HK-2 (cell line): ENCODE measurements at regions not wholly inside any gene's neighbourhood (a gene's known extent, or its start where the extent isn't known, plus 50 kb on each side); places are given as distances from the start of the nearest gene placed in this dataset.
"Not testable (repeated sequence)": the region's sequence is repeated elsewhere in the genome, so short reads cannot be mapped to it uniquely, and the experiment has no call there.

ENCODE experiments used
- DNase-seq: peaks from one replicate; pipeline ENCODE4 v3.0.0-alpha.2; 2018; ENCODE audit not compliant: unreplicated experiment

DNA sequence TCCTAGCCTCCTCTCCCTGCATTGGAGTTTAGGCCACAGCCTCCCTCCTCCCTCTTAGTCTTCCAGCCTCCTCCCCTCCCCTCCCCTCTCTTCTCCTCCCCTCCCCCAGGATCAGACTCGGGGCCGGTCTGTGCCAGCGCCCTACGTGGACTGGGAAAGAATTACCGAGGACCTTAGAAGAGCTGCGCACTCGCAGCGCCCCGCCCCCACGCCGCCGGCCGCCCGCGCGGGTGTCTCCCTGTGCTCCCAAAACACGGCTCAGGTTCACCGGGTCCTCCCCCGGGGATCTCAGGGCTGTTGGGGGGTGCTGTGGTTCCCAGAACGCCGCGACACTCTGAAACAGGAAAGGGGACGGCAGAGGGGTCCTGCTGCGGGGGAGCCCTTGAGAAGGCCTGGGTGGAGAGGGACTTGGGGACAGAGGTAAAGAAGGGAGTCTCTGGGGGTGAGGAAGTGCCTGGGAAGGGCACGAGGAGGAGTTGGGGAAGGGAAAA is 122.3 kb upstream of the TBL1X start:
- DNase-seq: peak; percentile 77

DNA sequence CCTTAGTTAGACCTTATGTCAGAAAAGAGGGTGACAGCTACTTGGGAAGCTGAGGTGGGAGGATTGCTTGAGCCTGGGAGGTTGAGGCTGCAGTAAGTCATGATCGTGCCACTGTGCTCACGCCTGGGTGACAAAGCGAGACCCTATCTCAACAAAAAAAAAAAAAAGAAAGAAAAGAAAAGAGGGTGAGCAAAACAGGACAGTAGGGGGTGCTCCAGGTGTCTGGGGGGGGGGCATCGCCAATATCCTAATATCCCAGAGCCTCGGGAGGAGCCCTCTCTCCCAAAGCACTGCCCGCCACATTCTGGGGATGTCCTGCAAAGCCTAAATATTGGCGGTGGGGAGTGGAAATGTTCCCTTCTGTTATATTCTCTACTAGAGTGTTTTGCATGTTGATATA is 120.9 kb upstream of the TBL1X start:
- DNase-seq: no peak

DNA sequence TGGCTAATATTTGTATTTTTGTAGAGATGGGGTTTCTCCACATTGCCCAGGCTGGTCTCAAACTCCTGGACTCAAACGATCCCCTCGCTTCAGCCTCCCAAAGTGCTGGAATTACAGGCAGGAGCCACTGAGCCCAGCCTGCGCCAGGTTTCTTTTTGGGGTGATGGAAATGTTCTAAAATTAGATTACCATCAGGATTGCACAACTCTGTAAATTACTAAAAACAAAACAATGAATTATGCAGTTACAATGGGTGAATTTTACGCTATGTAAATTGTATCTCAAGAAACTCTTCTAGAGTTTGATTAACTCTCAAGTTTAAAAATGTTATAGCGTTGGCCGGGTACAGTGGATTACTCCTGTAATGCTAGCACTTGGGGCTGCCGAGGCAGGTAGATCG is 118.9 kb upstream of the TBL1X start:
- DNase-seq: no peak

DNA sequence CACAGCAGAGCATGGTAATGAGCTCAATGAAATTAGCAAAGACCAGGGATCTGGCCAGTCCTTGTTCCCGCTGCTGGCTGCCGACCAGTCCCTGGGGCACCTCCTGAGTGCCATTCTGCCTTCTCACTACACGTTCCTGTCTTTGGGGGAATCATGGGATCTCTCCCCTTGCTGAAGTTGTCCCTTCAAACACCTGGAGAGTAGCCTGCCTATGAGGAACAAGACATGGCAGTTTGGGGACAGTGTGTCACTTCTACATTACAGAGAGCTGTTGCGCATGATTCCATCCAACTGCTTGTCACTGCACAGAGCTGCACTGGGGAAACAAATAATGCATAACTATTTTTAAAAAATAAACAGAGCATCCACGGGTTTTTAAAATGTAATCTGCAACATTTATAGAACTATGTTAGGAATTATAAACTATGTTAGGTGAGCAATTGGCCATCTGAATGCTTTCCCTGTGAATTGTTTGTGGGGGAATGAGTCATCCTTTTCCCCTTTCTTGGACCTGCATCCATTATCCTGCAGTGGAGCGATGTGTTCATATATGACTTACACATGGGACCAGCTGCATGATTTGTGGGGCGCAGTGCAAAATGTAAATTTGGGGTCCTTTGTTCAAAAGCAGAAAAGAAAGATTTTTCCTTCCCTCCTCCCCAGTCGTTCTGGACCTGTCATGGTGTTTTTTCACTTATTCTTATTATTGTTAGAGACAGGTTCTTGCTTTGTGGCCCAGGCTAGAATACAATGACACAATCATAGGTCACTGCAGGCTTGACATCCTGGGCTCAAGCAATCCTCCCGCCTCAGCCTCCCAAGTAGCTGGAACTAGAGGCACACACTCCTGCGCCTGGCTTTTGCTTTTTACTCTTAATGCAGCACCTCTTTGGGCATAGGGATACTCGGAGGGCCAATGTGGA is 115.0 kb upstream of the TBL1X start:
- no peak for DNase-seq

DNA sequence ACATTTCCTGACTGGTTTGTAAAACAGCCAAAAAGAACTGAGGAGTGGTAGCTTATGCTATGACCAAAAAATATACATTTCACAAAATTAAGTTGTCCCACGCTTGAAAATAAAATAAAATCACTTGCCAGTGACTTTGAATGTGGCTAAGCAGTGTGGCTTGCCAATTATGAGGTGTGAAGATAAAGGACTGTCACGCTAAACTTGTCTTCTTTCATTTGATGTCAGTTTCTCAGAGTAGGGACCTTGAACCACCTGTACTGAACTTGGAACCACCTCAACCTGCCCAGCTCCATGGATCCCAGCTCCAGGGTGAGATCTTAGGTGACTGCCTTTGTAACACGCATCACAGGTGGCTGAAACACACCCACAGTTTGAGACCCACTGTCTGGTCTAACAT is 113.7 kb upstream of the TBL1X start:
- DNase-seq: no peak

DNA sequence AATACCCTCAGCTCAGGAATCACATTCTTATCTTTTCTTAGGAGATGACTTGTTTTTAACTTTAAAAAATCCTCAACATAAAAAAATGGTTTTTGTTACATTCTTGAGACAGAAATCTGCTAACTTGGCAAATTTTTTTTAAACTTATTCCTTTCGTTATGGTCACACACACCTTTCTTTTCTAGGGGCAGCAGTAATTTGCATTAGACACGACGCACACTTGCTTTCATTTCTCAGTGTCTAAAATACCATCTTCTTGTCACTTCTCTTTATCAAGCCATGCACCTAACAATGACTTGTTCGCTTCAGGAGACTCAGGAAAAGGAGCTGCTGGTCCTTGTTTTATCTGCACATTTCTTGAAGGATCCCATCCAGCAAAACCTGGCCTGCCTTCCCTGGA is 112.6 kb upstream of the TBL1X start:
- no peak for DNase-seq

DNA sequence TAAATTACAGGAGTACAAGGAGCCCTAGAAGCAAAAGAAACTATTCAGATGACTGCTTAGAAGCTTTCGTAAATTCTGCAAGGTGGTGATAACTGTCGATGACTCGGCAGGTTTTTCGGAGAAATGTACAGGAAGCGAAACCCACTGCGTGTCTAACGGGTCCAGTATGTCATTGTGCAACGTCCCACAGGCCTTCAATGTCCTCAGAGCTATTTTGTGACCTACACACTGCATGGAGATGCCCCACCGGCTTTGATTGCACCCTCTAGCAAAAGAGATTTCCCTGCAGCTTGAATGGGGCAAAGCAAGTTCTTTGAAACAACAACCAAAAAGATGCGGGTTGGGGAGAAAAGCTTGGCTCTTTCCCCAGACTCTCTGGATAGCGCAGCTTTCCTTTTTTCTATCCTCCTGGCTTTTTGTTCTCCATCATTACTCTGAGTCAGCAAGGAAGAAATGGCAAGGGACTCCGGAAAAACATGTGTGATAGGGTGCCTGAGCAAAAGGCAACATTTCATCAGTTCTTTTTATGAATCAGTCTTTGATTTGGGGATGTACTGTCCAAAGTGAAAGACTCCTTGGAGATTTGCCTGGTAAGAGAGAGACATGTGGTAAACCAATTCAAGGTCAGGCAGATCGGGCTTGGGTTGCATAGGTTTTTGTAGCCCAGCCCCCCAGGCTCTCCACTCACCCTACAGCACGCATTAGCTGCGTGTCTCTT is 112.0 kb upstream of the TBL1X start:
- DNase-seq: no peak

DNA sequence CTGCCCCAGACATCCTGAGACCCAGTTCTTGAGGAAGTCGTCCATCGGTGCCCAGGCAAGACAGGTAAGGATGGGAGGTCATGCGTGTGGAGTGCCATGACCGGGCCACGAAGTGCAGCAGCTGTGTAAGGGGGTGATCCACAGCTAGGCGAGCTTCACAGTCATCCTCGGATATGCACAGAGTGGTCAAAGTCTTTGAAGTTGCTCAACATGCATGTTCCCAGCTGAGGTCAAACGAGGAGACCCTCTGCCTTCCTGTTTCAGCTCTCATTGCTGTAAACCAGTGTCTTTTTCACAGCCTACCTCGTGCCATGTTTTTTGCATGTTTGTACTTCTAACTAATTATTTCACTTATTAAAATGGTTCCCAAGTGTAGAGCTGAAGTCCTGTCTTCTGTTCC is 109.9 kb upstream of the TBL1X start:
- no peak for DNase-seq

DNA sequence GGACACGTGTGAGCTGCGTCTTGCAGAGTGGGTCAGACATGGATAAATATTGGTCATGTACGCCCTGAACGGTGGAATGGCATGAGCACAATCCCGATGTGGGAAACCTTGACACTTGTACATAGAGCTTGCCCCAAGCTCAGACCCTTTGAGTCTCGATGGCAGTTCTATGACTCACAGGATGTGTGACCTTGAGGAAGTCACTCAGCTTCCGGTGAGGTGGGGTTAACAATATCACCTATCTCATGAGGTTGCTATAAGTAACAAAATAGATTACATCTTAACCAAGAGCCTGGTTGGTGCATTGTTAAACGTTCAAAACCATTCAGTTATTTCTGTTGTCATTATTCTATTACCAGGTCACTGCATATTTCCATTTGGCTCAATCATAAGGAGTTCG is 109.1 kb upstream of the TBL1X start:
- no peak for DNase-seq

DNA sequence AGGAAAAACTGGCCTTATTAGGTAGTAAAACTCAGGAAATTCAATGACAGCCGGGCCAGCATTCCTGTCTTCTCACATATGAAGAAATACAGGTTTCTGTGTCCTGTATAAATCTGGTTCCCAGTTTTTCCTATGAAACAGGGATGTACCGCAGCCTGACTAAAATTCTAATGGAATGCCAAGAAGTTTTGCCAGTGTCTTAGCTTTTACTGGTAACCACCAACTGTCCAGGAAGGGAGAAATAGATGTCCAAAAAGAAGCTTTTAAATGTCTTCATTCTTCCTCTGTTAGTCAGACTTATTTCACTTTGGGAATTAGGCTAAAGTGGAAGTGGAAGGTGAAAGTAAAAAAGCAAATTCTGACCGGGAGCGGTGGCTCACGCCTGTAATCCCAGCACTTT is 108.0 kb upstream of the TBL1X start:
- DNase-seq: no peak

DNA sequence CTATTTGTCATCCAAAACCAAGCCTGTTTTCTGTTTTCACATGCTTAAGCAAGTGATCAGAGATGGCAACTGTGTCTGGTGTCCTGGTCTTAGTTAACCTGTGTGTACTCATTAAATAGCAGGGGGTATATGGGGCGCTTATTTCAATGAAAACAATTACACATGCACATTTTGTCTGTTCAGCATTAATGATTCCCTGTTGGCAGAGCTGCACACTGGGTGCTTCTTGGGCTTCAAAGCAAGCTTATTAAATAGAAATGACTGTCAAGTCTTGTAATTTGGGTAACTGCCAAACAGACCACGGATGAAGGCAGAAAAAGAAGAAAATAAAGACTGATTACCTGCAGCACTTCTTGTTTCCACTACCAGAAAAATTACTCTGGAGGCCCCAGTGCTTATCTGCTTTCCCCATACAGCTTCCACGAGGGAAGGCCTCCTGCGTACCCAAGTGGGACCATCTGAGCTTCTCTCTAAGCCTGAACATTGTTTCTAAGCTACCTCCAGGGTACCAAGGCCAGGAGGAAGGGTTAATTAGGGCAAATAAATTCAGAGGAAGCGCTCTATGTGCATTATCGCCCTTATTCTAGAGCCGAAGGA is 107.2 kb upstream of the TBL1X start:
- DNase-seq: no peak

DNA sequence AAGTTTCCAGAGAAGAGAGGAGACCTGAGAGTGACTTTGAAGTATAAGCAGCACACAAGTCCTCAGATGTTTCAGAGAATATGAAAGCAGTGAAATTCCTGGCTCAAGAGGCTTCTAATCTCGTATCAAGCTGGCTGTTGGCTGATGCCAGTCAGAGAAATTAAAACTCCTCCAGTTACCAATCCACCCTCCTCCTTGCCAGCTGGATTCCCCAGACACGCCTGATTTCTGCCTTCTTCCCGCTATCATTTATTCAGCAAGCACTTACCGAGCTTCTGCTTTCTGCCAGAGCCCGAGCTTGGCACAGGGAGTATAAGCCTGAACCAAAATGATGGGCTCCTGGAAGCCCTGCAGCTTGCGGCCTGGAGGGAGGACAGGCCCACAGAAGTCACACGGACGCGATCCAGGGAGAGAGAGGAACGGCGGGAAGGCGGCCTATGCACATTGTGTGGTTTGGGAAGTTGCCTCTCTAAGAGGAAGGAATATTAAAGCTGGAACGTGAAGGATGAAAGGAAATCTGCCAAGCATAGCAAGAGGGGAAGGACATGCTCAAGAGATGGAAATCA is 102.4 kb upstream of the TBL1X start:
- no peak for DNase-seq

DNA sequence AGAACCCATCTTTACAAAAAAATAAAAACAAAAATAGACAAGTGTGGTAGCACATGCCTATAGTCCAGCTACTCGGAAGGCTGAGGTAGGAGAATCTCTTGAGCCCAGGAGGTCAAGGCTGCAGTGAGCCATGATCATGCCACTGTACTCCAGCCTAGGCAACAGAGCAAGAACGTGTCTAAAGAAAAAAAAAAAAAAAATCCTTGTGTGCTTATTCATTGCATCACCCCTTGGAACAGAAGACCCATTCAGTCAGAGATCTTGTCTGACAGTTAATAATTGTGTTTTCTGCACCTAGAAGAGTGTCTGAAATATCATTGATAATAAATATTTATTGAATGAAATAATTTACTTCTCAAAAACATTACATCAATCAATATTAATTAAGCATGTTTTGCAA is 97.4 kb upstream of the TBL1X start:
- DNase-seq: no peak

DNA sequence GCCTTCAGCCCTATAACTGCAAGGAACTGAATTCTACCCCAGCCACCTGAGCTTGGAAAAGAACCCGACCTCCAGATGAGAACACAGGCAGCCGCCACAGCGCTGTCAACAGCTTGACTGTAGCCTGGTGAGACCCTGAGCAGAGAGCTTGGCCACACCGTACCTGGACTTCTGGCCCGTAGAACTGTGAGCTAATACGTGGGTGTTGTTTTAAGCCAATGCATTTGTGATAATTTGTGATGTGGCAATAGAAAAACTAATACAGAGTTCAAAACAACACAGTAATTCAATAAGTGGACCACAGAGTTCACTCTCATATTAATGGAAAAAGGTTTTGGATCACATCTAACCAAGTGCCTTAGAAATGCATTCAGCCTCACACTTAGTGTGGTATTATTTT is 96.6 kb upstream of the TBL1X start:
- no peak for DNase-seq

DNA sequence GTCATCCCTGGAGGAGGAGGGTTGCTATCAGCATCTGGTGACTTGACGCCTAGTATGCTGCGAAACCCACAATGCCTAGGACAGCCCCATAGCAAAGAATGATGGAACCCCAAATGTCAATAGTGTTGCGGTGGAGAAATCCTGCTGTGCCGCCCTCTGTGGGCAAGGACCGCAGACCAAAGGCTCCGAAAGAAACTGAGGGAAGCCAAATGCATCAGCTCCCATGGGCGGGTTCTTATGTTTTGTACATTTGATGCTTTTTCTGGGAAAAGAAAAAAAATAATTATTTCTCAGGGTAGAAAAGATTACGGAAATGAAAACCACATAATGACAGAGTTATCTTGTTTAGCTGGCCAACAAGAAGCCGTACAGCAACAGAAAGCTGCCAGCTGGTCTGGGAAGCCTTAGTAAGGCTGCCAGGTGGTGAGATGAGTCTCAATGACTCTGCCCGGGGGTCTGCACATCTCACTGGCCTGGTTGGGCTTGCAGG is 95.0 kb upstream of the TBL1X start:
- DNase-seq: no peak

DNA sequence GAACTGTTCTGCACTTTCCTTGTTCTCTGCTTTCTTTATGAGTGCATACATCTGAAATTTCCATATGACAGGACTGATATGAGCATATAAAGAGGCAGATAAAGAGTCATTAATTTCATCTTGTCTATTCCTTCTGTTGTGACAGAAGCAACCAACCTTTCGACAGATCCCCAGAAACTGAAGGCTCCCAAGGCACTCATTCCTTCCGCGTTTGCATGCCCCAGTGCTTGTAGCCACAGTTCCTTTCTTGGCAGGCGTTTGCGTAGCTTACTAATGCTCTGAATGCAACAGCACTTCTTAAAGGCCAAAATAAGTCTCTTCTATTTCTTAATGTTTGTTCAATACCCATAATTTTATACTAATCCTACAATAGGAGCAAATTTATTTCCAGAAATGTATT is 94.0 kb upstream of the TBL1X start:
- no peak for DNase-seq

DNA sequence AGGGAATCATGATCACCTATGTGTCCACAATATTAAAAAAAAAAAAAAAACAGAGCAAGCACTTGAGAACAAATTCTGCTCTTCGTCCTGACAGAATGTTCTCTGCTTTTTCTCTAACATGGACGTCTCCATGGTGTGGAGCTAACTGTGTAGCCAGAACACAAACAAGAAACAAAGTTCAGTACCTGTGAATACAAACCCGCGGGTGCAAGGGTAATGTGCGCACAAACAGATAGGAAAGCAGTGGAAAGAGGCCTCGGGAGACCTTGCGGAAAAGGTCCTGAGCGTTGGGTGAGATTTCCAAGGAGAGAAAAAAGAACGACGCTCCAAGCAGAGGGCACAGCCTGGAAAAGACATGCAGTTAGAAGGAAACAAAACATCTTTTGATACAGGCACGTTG is 92.0 kb upstream of the TBL1X start:
- no peak for DNase-seq

DNA sequence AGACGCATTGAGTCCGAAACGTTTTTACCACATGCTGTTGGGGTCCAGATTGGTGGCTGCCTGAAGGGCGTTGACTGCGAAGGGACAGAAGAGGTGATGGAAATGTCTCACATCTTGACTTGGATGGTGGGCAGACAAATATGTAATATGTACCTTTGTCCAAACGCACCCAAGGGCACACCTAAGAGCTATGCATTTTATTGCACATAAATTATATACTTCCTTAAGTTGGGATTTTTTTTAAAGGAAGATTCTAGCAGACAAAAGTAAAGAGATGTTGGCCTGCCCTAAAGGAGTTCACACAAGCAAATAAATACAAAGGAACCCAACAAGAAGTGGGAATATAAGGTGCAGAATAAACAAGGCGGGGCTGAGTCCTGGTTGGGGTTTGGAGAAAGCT is 91.1 kb upstream of the TBL1X start:
- DNase-seq: no peak

DNA sequence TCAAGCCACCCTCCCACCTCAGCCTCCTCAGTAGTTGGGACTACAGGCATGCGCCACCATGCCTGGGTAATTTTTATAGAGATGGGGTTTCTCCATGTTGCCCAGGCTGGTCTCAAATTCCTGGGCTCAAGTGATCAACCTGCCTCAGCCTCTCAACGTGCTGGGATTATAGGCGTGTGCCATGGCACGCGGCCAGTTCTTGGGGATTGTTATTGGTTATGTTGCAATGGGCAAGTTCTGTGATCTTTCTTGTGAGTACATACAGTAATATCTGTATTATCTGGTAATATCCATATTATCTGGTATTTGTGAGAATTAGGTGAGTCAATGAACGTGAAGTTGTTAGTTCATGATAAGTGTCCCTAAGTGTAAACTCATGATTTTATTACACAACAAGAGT is 90.3 kb upstream of the TBL1X start:
- DNase-seq: no peak

DNA sequence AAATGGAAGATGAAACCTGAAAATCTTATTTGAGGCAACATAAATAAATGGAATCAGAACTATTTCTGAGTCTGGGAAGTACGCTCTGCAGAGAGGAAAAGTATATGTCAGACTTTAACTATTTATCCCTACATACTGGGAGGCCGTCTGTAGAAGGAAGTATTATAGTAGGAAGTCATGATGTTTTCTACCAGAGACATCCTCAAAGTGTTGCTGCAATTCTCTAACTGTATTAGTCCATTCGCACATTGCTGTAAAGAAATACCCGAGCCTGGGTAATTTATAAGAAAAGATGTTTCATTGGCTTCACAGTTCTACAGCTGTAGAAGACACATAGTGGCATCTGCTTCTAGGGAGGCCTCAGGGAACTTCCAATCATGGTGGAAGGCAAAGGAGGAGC is 88.7 kb upstream of the TBL1X start:
- DNase-seq: no peak

DNA sequence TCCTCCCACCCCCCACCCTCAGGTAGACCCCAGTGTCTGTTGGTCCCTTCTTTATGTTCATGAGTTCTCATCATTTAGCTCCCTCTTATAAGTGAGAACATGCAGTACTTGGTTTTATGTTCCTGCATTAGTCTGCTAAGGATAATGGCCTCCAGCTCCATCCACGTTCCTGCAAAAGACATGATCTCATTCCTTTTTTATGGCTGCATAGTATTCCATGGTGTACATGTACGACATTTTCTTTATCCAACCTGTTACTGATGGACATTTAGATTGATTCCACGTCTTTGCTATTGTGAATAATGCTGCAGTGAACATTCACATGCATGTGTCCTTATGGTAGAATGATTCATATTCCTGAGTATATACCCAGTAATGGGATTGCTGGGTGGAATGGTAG is 87.6 kb upstream of the TBL1X start:
- DNase-seq: not testable (repeated sequence)

DNA sequence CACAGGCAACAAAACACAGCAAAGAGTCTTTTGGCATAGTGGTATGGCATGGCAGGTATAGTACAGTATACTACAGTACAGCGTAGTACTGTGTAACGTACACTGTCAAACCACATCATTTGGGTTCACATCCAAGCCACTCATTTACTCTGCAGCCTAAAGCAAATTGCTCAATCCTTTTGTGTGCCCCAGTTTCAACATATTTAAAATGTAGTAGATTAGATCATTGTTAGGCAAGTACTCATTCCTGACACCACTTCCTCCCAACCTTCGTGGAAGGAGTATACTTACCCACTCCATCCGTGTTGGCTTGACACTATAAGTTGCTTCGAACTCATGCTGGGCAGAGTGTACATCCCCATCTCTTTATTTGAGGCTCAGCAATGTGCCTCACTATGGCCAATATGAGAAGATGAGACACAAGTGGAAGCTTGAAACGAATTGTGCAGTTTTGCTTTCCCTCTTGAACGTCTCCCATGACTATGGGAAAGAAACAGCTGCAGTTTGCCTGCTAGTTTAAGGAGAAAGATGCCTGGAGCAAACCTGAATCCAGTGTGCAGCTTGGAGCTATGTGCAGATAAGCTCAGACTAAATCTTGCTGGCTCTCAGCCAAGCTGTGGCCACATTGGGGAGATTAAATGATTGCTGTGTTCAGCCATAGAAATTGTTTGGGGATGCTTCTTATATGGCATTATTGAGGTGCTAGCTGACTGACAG is 85.7 kb upstream of the TBL1X start:
- DNase-seq: no peak
